Hindlimb muscle (tissue), 1 donor: ENCODE measurements at regions not wholly inside any gene's neighbourhood (a gene's known extent, or its start where the extent isn't known, plus 50 kb on each side); places are given as distances from the start of the nearest gene placed in this dataset.
"Not testable (repeated sequence)": the region's sequence is repeated elsewhere in the genome, so short reads cannot be mapped to it uniquely, and the experiment has no call there.

Experiments used
- DNase-seq: peaks from one replicate; pipeline ENCODE4 v3.0.0-alpha.2; 2013

DNA sequence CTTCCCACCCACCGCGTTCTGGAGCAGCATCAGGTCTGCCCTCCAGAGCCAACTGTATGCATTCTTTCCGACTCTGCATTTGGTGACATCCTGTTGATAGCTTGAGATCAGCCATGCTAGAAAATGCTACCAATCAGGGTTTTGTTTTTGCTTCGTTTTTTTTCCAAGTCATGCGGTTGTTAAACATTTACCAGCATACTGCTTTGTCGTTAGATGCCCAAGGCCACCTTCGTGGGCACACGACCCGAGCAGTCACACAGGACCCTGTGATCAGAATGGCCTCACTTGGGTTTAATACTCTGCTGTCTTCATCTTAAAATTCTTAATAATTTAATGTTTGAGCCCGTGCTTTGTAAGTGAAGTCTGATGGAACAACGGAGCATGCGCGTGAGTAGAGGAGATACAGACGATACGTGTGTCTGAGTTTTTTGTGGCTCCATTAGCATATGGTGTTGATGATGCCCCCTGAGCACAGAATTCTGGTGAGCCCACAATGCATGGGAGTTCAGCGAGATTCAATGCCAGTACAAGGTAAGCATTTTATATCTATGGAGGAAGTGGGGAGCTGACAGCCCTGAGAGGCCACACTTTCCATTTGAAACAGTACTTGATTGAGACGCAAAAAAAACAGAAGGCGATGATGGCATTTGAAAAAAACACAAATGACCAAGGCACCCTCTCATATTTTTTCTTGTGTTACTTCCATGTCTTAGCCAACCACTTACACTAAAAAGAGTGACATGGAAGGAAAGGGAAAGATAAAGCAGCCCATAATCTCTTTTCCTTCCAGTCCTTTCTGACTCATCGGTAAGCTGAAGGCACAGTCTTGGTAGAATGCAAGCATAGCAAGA lies 323.6 kb downstream of the BCOR start:
- no peak for DNase-seq

DNA sequence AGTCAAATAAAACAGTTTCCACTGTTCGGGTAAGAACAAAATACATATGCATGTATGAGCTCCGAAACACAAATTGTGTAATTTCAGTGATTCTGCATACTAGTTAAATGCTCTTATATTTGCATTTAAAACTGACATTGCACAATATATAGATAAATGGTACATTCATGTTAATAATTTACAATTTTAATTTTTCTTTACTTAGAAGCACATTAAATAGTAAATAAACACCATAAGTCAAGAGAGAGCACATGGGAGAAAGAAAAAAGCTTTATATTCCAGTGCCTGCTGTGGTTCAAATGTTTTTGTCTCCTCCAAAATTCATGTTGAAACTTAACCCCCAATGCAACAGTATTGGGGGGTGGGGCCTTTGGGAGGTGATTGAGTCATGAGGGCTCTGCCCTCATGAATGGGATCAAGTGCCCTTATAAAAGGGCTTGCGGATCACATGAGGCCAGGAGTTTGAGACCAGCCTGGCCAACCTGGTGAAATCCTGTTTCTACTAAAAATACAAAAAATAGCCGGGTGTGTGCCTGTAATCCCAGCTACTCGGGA lies 322.9 kb downstream of the BCOR start:
- no peak for DNase-seq

DNA sequence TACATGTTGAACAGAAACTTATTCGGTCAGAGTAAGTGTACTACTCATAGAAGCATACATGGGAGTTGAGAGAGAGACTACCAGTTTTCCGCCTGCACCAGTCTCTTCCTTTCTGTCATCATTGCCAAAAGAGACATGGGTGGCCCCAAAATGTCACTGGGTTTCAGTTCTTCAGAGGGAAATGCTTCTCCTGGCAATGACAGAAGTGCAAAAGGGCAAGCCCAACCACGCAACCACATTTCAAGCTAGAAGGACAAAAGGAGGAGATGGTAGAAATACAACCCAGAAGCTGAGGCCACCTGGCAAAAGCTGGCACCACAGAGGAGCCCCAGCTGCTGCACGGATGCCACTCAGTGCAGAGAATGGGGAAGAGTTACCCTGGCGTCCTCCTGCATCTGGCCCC lies 320.1 kb downstream of the BCOR start:
- no peak for DNase-seq

DNA sequence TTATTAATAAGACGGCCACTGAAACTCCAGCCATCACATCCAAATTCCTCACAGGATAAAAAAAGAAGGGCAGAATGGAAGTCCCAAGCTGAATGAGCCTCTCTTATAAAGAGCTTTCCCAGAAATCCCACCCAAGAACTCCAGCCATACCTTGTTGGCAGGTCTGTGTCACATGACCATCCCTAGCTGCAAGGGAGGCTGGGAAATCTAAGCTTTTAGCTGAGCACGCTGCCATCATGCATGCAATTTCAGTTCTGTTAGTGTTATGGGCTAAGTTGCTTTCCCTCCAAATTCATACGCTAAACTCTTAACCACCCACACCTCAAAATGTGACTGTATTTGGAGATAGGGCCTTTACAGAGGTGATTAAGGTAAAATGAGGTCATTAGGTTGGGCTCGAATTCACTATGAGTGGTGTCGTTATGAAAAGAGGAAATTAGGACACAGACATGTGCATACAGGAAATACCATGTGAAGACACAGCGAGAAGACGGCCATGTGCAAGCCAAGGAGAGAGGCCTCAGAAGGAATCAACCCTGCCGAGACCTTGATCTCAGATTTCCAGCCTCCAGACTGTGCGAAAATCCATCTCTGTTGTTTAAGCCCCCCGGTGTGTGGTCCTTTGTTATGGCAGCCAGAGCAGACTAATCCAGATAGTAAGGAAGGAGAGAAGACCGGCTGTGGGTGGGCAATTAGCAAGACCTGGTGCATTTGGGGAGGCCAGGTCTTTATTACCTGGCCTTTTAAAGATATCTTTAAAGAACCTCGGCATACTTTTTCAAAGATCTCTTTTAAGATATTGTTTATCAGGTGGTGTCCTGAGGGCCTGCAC lies 317.6 kb downstream of the BCOR start:
- no peak for DNase-seq

DNA sequence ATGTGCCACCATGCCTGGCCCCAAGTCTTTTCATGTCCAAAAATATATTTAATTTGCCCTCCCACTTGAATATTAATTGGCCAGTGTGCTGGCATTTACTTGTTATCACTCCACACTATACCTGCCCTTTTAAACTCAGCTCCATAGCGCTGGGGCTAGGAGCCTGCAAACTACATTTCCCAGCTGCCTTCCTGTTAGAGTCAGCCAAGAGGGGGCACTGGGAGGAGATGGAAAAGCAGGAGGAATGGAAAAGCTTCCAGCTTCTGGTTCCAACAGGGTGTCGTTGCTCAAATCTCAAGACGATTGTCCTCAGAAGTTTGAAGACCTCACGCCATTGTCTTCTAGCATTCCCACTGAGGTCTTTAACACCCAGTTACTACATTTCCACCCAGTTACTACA lies 315.5 kb downstream of the BCOR start:
- no peak for DNase-seq

DNA sequence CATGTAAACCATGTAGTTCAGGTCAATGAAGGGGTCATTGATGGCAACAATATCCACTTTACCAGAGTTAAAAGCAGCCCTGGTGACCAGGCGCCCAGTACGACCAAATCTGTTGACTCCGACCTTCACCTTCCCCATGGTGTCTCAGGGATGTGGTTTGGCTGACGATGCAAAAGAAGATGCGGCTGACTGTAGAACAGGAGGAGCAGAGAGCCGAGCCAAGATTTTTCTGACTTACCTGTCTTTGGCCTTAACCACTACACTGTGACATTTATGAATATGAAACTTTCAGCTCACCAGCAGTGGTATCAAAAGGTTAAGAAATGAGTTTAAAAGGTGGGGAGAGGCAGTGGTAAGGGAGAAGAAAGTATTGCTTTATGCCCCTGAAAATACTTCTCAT lies 309.8 kb downstream of the BCOR start:
- DNase-seq: no peak

DNA sequence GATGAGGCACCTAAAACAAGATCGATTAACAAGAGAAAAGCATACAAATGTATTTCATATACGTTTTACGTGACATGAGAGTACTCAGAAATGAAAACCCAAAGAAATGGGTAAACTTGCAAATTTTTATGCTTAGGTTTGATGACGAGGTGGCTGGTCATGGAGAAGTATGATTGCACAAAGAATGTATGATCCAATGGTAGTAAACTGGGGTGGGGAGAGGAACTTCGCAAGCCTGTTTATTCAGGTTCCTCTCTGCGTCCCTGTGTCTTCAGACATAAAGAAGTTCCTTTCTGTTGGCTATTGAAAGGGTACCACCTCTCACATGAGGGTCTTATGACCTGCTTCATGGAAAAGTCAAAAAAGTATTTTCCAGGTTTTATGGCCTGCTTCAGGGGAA lies 309.2 kb downstream of the BCOR start:
- no peak for DNase-seq

DNA sequence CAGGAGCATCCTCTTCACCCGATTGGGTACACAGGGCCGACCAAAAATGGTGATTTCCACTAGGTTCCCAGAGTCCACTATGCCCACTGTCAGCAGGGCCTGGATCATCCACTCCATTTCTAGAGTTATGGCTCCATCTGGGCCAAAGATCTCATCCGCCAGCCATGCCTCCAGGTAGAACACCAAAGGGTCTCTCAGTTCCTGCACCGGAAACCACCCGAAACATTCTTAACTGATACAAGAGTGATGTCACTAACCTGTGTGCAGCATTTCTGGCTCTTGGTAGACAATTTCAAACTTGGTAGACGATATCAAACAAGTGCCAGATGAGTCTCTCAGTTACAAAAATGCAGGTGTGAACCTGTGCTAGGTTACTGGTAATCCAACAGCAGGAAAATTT lies 306.1 kb downstream of the BCOR start:
- DNase-seq: no peak

DNA sequence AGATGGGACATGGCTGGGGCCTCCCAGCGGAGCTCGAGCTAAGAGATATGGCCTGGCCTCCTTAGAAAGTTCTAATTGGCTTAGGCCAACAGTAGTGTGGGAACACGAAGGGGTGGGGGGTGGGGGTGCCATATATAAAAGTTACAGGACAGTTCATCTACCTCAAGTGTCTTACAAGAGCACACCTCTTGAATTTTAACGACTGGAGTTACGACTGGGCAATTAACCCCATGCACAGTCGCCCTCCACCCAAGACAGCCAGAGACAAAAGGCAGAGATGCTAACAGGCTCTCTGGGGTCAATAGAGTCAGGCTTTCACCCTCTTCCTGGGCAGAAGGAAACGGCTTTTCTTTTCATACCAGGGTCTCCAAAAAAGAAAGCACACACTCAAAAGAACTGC lies 302.2 kb downstream of the BCOR start:
- no peak for DNase-seq

DNA sequence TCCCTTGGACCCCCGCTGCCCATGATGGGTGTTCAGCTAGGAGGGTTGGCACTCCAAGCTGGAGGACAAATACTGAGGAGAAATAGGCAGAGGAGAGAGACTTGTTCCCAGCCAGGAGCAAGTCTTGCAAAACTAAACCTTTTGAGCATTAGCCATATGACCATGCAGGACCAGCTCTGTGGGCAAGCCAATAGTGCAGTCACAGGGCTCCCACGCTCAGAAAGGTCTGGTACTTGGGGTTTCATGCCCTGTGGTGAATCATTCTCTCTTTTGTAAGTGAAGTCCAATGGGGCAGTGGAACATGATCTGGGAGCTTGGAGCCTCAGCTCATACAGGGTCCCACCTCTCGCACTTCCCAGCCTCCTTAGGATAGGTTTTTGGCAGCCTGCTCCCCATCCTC lies 300.9 kb downstream of the BCOR start:
- no peak for DNase-seq

DNA sequence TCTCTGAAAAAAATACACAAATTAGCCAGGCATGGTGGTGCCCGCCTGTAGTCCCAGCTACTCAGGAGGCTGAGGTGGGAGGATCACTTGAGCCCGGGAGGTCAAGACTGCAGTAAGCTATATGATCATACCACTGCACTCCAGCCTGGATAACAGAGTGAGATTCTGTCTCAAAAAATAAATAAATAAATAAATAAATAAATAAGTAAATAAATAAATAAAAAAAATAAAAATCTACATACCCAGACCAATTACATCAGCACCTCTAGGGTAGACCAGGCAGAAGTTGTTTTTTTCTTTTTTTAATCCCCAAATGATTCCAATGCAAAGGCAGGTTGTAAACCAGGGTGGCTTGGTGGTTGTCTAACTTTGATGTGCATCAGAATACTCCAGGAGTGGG lies 299.3 kb downstream of the BCOR start:
- not testable (repeated sequence) for DNase-seq

DNA sequence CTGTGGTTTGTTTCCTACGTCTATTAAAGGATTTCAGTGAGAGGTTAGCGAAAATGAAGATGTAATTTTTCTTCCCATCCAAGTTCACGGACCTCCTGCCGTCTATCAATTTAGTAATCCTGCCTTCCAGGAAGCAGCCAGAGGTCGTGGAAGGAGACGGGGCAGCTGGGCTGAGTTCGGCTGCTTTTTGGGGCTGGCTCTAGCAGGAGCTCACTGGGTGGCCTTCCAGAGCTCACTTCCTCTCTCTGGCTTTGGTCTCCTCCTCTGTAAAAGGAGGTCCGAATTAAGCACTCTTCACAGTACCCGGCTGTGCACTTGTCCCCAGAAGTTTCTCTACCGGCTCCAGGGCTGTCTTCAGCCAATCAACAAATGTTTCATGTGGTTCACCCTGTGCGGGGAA lies 295.4 kb downstream of the BCOR start:
- no peak for DNase-seq

DNA sequence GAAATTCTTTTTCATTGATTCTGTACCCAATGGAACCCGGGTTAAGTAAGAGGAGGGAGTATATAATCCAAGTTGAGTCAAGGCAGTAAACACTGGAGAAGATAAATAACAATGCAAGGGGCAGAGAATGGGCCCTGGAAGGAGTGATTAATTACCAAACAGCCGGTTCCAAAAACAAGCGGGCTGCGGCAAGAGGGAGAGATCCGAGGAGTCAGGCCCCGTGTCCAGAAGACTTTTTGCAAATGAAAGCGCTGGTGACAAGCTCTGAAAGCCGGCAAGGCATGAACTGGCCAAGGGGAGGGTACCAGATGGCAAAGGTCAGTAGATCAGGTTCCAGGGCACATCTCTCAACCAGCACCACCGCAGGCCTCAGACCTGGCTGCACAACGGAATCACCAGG lies 294.9 kb downstream of the BCOR start:
- no peak for DNase-seq

DNA sequence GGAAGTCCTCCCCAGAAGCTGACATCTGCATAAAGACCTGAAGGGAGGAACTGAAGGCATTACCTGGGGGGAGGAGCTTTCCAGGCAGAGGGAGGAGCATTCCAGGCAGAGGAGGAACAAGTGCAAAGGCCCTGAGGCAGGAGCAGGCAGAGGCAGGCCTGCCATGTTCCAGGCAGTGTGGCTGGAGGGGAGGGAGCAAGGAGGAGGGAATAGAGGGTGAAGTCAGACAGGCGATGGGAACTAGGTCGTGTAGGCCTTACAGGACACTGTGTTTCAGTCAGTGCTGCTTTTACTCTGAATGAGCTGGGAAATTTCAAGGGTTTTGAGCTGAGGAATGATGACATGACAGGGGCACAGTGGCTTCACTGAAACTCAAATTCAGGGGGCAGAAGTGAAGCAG lies 292.7 kb downstream of the BCOR start:
- DNase-seq: no peak

DNA sequence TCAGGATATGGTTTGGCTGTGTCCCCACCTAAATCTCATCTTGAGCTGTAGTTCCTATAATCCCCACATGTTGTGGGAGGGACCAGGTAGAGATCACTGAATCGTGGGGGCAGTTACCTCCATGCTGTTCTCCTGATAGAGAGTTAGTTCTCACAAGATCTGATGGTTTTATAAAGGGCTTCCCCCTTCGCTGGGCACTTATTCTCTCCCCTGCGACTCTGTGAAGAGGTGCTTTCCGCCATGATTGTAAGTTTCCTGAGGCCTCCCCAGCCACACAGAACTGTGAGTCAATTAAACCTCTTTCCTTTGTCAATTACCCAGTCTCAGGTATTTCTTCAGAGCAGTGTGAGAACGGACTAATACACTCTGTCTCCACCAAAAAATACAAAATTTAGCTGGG lies 291.9 kb downstream of the BCOR start:
- DNase-seq: no peak

DNA sequence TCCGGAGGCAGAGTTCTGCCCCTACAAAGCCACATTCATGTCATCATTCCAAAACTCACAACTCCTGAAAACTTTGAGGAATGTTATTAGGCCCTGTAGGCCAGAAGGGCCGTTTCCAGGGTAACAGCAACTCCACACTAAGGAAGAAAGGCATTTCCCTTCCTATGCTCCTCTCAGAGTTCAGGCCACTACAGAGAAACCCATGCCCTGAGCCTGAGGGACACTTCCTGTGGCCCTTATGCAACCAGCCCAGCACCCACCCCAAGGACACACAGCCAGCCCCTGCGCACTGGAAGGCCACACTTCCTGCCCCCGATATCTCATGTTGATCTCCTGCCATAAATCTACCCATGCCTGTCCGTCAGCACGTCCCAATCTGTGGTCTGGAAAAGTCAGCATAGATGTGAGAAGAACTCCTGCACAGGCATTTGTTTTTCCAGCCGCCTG lies 289.3 kb downstream of the BCOR start:
- DNase-seq: no peak

DNA sequence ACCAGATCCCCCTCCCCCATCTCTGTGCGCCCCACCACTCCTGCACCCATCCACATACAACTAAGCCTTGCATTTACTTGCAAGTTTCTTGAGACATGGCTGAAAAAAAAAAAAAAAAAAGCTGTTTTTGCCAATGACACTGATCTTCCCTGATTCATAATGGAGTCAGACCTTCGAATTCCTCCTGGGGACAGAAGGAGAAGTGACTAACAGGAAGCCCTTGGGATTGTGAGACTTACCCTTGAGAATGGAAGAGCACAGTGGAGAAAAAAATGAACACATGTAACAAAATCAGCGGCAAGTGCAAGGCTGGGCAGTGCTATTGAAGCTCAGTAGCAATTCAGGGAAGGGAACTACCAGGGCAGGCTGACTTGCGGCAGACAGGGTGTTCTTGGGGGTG lies 288.4 kb downstream of the BCOR start:
- DNase-seq: no peak

DNA sequence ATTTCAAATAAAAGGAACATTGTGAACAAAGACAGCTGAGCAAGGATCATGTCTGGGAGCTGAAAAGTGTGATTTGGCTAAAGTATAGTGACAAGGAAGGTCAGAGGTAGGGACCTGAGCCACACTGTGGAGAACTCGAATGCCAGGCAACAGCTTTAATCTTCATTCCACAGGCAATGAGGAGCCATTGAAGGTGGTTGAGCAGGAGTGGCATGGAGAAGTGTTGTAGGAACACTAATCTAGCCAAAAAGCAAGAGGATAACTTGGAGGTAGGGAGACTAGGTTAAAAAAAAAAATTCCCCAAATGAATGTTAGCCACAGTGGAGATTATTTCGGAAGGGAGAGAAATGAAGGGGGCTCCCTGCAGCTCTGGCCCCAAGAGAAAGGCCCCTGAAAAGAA lies 286.9 kb downstream of the BCOR start:
- no peak for DNase-seq

DNA sequence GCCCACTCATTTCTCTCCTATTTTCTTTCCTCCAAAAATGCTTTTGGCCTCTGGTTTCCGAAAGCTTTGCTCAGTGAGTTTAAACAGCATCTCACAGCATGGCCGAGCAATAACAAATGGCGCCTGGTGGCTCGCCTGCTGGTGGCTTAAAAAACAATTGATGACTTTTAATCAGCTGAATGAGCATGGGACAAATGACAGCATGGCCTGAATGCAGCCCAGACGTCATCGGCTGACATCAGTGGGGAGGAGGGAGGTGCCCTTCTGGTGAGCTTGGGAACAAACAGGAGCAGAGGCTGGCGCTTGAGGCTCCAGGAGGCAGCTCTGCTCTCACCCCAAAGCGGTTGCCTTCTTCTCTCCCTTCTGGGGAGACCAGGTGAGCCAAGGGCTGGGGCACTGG lies 286.4 kb downstream of the BCOR start:
- no peak for DNase-seq

DNA sequence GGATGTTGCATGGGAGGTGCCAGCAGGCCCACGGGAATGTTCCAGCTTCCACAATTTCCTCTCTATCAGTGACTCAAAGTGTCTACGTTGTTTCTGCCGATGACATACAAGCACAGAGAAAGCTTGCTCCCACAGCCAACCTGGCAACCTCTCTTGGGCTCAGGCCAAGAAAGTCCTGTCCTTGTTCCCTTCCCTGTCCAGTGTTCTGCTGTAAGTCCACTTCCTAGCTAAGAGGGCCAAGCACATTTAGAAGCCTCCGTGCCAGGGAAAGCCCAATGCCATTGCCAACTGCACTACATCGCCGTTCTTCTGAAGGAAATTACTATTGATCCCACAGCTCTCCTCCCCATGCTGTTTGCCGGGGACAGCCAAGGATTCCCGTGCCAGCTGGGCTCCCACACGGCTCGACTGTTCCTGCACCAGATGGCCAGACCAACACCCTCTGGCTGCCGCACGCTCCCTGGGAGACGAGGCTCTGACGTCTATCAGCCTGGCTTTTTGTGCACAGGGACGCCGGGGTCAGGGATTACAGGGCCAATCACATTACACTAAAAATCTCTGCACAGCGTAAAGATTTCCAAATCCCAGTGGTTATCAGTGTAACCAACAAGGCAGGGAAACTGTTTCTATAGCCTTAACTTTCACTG lies 284.0 kb downstream of the BCOR start:
- DNase-seq: peak; percentile 43

DNA sequence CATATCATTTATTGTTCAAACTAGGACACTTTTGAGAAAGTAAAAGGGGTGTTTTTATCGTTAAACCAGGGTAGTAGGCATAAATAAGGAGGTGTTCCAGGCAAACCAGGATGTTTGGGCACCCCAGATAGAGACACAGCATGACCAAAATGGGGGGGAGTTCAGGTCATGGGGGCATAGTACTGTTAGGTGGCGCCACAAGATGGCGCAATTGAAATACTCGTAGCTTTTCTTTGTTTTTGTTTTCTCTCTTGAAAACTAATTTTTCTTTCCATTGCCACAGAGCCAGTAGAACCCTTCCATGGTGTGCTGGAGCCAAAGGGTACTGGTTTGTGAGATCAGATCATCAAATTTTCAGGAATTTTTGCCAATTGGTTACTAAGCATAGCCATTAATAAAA lies 283.4 kb downstream of the BCOR start:
- DNase-seq: peak; percentile 37

DNA sequence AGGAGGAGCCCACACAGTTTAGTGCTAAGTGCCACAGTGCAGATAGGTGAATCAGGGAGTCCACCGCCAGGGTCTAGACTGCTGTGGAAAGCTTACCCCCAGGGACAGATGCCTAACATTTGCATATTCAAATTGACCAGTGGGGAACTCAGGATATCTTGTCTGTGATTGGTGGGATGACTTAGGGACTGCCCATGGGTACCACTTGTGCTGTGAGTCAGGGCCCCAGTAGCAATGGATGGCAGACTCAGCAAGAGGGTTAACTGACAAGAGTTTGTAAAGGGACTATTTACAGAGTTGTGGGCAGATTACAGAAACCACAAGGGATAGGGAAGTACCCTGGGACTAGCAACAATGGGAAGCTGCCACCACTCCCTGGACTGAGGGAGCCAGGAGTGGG lies 282.1 kb downstream of the BCOR start:
- DNase-seq: no peak
